Renal cortex interstitium (tissue), 11 donors: ENCODE measurements at regions not wholly inside any gene's neighbourhood (a gene's known extent, or its start where the extent isn't known, plus 50 kb on each side); places are given as distances from the start of the nearest gene placed in this dataset.
"Not testable (repeated sequence)": the region's sequence is repeated elsewhere in the genome, so short reads cannot be mapped to it uniquely, and the experiment has no call there.

ENCODE experiments used
- DNase-seq, 11 donors: peaks; one replicate each; pipeline ENCODE4 v3.0.0-alpha.2; 2013; ENCODE audit warnings: low read depth in 9 of 11, low spot score in 4 of 11; ENCODE audit errors: extremely low read depth in 1 of 11

- no peak for DNase-seq
Measured at GRCh38 chr2:63735263-63735662, 106.4 kb upstream of the UGP2 start.

GRCh38 chr2:63735931-63736330 lies 105.8 kb upstream of the UGP2 start:
- no peak for DNase-seq

- DNase-seq, result no peak
Measured at GRCh38 chr2:63736354-63736753, 105.3 kb upstream of the UGP2 start.

GRCh38 chr2:63737081-63737751 lies 104.5 kb upstream of the UGP2 start:
- no peak for DNase-seq

- DNase-seq, result no peak
Measured at GRCh38 chr2:63738019-63738418, 103.7 kb upstream of the UGP2 start.

GRCh38 chr2:63739180-63739579 lies 102.5 kb upstream of the UGP2 start:
- not testable (repeated sequence) for DNase-seq

- DNase-seq, result no peak
Measured at GRCh38 chr2:63740020-63740419, 101.7 kb upstream of the UGP2 start.

- no peak for DNase-seq
Measured at GRCh38 chr2:63740943-63741342, 100.8 kb upstream of the UGP2 start.

- no peak for DNase-seq
Measured at GRCh38 chr2:63741884-63742579, 99.7 kb upstream of the UGP2 start.

GRCh38 chr2:63742580-63742976 lies 99.1 kb upstream of the UGP2 start:
- no peak for DNase-seq

GRCh38 chr2:63743170-63743981 lies 98.3 kb upstream of the UGP2 start:
- DNase-seq, result no peak

- DNase-seq, result no peak
Measured at GRCh38 chr2:63743982-63744966, 97.4 kb upstream of the UGP2 start.

GRCh38 chr2:63746548-63746947 lies 95.1 kb upstream of the UGP2 start:
- DNase-seq, result not testable (repeated sequence)

- no peak for DNase-seq
Measured at GRCh38 chr2:63751901-63752300, 89.8 kb upstream of the UGP2 start.

- peak in 3 of 11 donors; percentile 7 to 12 (median 9) for DNase-seq
Measured at GRCh38 chr2:63755216-63755615, 86.5 kb upstream of the UGP2 start.

- no peak for DNase-seq
Measured at GRCh38 chr2:63755965-63756364, 85.7 kb upstream of the UGP2 start.

- no peak for DNase-seq
Measured at GRCh38 chr2:63763391-63763941, 78.2 kb upstream of the UGP2 start.

GRCh38 chr2:63764630-63765029 lies 77.1 kb upstream of the UGP2 start:
- DNase-seq, result no peak

GRCh38 chr2:63765117-63765516 lies 76.6 kb upstream of the UGP2 start:
- DNase-seq, result no peak
